NCI-H2227 (cell line): ENCODE measurements at regions not wholly inside any gene's neighbourhood (a gene's known extent, or its start where the extent isn't known, plus 50 kb on each side); places are given as distances from the start of the nearest gene placed in this dataset.

Experiments used
- DNase-seq: peaks from one replicate; lab custom pipeline; 2025; ENCODE audit not compliant: unreplicated experiment; lab: John Stamatoyannopoulos, UW

DNA sequence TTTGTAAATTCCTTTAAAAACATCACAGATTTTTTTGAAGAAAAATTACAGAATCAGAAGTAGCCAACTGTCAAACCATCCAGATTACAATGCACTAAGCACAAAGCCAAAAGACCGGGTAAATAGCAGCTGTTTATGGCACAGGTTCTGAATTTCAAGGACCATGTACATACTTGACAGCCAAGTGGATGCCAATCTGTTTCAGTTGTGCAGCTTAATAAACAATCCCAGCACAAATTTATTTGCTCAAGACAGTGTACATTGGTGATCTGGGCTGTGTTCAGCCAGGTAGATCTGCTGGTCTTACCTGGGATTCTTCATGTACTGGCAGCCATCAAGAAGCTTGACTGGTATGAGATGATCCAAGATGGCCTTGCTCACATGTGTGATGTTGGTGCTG, 229.8 kb upstream of the FLRT2 start:
- no peak for DNase-seq

GRCh38 chr14:85301506-85301905, 228.4 kb upstream of the FLRT2 start:
- DNase-seq, result no peak

GRCh38 chr14:85306024-85306423, 223.9 kb upstream of the FLRT2 start:
- no peak for DNase-seq

DNA sequence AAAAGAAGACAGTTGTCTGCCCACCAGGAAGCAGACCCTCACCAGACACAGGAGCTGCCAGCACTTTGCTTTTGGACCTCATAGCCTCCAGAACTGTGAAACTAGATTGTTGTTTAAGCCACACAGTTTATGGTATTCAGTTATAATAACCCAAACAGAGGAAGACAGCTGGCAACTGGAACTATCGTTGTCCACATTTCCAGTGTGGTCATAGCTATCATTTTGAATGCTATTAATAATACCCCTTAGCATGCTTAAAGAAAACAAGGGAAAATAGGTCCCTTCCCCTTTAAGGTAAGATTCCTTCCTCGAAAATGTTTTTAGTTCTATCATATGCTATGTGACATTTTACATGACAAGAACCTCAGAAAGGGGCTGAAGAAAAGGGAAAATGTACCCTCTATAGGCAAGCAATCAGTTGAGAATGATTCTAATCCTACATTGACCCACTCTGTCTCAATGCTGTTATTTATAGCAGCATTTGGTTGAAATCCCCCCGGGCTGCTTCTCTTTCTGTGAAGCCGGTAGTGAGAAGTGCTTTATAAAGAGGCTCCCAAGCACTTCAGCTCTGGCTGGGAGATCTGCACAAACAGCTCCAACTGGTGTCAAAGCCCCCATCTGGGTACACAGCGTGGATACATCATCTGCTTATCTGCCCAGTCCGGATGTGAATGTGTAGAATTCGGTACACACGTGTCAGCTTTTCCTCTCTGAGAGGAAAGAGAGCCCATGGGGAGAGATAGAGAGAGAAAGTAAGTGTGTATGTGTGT, 221.2 kb upstream of the FLRT2 start:
- DNase-seq, result no peak

DNA sequence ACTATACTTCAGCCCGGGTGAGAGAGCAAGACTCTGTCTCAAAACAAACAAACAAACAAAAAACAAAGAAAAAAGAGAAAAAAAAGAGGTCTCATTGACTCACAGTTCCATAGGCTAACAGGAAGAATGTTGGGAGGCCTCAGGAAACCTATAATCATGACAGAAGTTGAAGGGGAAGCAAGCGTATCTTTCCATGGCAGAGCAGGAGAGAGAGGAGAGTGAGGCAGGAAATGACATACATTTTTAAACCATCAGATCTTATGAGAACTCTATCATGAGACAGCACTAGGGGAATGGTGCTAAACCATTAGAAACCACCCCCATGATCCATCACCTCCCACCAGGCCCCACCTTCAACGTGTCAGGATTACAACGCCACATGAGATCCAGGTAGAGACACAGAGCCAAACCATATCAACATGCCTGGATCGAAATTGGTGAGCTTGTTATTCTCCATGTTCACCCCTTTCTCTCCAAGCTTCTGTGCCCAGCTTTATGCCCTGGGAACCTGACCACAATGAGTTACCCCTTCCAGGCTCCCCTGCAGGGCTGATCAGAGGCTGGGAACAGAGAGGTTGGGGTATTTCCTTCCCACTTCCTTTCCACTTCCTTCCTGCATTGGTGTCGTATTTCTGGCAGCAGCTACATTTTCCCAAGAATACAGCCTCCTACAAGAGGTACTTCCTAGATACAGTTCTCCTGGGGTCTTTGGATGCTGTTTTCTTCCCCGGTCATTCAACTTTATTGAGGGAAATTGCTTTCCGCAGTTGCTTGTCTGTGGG, 219.3 kb upstream of the FLRT2 start:
- no peak for DNase-seq

DNA sequence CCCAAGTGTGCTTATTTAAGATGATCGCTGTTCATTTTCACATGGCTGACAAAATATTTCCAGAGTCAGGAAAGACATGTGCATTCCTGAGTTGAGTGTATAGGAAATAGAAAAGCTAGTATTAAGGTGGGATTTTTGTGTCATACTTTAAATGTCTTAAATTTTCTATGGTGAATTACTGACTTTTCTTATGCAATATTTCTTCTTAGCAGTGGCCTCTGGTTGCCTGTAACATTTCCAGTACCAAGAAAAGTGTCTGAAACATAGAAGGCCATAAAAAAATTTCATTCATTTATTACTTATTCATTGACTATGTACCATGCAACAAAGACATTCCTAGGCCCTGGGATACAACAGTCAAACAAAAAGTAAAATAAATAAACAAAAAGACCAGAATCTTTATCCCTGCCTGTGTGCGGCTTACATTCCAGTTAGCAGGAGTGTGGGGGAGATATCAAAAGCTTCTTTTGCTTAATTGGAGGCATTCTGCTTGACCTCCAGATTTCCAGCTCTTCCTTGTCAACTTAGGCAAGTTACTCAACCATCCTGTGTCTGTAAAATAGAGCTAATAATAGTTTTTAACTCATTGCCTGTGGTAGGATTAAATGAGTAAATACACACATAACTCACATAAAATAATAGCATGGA, 216.3 kb upstream of the FLRT2 start:
- no peak for DNase-seq

DNA sequence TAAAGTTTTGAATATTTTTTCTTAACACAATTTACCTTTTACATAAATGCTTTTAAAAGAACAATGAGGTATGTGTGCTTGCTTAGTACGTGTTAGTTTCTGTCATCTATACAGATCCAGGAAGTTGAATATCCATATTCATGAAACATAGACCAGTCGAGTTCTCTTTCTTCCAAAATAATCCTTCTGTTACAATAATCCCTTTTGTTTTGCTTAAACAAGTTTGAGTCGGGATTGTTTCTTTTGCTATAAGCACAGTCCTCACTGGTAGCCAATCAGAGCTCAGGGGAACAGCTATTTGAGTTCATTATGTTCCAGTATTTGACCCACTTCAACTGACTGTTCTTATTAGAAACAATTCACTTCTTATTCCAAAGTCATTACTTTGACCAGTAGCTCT, 214.7 kb upstream of the FLRT2 start:
- no peak for DNase-seq

GRCh38 chr14:85315733-85316290, 214.1 kb upstream of the FLRT2 start:
- no peak for DNase-seq

DNA sequence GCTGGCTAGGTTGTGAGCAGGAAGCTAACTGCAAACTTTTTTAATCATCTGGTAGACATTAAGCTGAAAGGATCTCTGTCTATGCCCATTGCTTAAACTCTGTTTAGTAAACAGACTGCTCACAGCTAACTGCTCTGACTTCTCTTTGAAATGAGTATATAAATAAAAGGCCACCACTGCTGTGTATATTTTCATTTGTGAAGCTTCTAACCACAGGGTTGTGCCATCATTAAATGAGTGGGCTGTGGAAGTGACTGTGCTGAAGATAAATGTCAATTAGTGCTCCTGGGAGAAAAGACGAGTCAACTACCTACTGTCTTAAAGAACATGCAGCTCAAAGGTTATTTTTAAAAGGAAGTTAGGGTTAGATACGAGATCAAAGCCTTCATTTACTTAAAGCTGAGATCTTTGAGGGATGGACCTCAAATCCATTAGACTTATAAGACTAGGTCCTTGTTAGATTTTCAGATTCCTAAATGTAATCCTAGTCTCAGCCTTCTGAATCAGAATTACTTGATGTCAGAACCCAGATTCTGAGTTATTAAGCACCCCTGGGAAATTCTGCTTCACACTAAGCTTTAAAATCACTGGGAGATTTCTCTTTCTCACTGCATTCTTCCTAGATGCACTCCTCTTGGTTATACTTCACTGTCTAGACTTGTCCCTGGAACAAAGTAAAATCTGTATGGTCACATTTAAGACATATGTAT, 213.1 kb upstream of the FLRT2 start:
- DNase-seq, result no peak

- no peak for DNase-seq
Measured at GRCh38 chr14:85317491-85318021, 212.4 kb upstream of the FLRT2 start.

DNA sequence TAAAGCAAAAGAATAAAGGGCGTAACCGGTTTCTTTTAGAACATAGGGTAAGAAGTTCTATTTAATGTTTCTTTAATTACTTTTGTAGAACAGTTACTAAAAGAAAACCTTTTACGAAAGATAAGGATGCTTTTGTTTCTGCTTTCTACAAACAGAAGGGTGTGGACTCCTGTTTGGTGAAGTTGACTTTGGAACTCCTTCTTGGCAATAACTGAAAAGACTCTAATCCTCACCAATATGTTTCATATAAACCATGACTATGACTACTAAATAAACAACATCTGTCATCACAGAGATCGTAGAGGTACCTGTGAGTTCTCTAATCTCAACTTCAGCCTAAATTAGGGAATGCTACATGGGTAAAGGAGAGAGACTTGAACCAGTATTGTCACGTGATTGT, 210.8 kb upstream of the FLRT2 start:
- no peak for DNase-seq

- DNase-seq, result no peak
Measured at GRCh38 chr14:85319998-85320630, 209.8 kb upstream of the FLRT2 start.

DNA sequence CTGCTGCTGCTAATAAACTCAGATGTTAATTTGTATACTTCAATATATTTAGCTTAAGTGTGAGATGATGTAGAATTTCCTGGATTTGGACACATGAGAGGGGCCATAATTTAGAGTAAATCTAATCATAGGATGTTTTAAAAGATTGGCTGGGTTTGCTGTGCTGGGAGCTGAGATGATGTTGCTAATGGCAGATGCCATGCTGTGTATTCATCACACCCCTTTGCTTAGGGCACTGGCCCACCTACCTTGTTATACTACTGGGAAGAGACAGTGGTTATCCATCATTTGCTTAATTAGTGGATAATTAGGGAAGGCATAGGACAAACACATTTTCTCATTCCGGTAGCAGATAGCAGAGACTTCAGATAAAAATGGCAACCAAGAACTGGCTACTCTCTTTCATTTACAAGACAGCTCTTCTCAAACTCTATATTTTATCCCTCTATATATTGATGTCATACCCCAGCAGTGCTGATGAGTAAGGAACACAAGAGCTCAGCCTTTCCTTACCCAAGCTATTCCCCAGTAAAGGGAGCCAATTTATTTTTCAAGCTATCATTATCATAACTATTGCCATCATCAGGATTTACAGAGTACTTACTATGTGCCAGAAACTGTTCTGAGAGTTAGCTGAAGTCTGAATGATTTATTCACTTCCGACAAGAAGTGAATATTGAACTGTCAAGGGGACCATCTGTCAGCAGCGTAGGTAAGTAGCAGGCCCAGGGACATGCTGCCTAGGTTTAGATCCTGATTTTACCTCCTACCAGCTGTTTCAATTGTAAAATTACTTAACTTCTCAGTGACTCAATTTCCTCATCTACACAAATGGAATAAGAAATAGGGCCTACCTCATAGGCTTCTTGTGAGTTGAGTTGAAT, 204.6 kb upstream of the FLRT2 start:
- DNase-seq, result no peak

DNA sequence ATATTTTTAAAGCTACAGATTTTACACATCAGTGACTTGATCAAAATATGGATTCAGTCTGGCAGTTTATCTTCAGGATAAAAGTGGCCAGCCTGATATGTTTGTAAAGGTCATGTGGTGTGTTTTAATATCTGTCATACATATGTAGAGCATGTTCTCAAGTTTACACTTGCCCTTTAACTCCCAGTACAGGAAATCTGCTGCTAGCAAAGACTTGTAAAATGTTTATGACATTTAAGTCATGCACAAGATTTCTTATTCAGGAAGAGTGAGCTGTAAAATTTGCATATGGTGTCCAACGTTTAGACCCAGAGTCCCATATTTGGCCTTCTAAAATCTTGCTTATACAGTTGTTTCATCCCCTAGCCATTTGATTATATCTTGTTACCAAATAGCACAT, 197.5 kb upstream of the FLRT2 start:
- DNase-seq, result no peak

- no peak for DNase-seq
Measured at GRCh38 chr14:85333313-85333712, 196.6 kb upstream of the FLRT2 start.

DNA sequence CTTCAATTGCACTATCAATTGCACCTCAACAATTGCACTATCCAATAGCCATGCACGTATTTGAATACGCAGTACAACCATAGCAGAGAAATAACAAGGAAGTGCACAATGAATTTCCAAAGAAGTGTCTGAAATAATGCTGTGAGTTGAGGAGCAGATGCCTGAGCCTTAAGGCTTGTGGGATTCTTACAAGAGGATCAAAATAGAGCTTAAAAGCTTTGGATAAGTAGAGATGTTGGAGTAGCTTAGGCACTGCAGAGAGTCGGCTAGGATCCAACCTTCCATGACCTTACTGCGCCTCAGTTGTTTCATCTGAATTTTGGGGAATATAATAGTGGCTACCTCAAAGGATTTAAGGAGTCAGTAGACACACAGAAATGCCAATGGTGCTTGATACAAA, 196.1 kb upstream of the FLRT2 start:
- DNase-seq, result no peak

GRCh38 chr14:85334316-85334715, 195.6 kb upstream of the FLRT2 start:
- DNase-seq, result no peak

GRCh38 chr14:85336257-85336656, 193.7 kb upstream of the FLRT2 start:
- no peak for DNase-seq

DNA sequence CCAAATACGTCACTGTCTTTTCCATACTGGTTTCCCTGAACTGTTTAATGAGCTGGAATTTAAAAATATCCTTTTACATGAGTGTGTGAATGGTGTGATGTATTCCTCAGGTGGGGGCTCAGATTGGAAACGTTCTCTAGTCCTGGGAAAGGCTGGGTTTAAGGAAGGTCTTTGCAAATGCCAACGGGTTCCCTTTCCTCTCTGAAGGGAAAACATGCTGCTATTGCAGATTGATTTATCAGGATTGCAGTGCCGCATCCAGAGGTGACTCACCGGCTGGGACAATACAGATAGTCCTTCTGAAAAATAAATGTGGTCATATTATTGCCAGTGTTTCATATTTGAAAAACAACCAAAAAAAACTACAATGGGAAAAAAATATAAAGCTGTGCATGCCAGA, 193.1 kb upstream of the FLRT2 start:
- no peak for DNase-seq
